Fibroblast of lung (primary cell): ENCODE measurements at regions not wholly inside any gene's neighbourhood (a gene's known extent, or its start where the extent isn't known, plus 50 kb on each side); places are given as distances from the start of the nearest gene placed in this dataset.

Experiments
- DNase-seq, 2 donors: peaks; one replicate each; pipeline versions ENCODE4 v3.0.0 to v3.0.0-alpha.2; 2010; ENCODE audit warnings: low read depth in 2 of 2
- H2AFZ ChIP-seq: 2 replicates; pipeline ENCODE4 v1.5.1; 2012; ENCODE audit warnings: low read length, control low read depth, inconsistent platforms
- H3K27ac ChIP-seq: 2 replicates; pipeline ENCODE4 v1.5.1; 2011; ENCODE audit warnings: low read length, control low read depth; ENCODE audit not compliant: insufficient read depth
- H3K27me3 ChIP-seq: 2 replicates; pipeline ENCODE4 v1.5.1; 2011; ENCODE audit warnings: mild to moderate bottlenecking, low read length; ENCODE audit not compliant: control insufficient read depth, insufficient read depth
- H3K36me3 ChIP-seq: 2 replicates; pipeline ENCODE4 v1.5.1; 2011; ENCODE audit warnings: low read length; ENCODE audit not compliant: control insufficient read depth, insufficient read depth
- H3K4me1 ChIP-seq: 2 replicates; pipeline ENCODE4 v1.5.1; 2011; ENCODE audit warnings: low read length; ENCODE audit not compliant: control insufficient read depth, insufficient read depth; ENCODE audit errors: extremely low read depth
- H3K4me2 ChIP-seq: 2 replicates; pipeline ENCODE4 v1.5.1; 2011; ENCODE audit warnings: low read length, control low read depth; ENCODE audit not compliant: insufficient read depth; ENCODE audit errors: extremely low read depth
- H3K4me3 ChIP-seq, 4 experiments: fragments of 200-600 bp in 1 of 4; sonication (generic) in 1 of 4; replicated peaks in 1 of 4; 2 replicates each; pipeline ENCODE4 v1.5.1; 2011 to 2016; ENCODE audit warnings: low read length in 4 of 4, low read depth in 3 of 4, mild to moderate bottlenecking in 3 of 4, control low read depth in 2 of 4, inconsistent platforms in 1 of 4, mixed read lengths in 1 of 4; ENCODE audit not compliant: insufficient read depth in 1 of 4; ENCODE audit errors: control extremely low read depth in 1 of 4
- H3K79me2 ChIP-seq: 2 replicates; pipeline ENCODE4 v1.5.1; 2012; ENCODE audit warnings: mild to moderate bottlenecking, low read length, inconsistent platforms; ENCODE audit not compliant: control insufficient read depth, insufficient read depth
- H3K9ac ChIP-seq: 2 replicates; pipeline ENCODE4 v1.5.1; 2011; ENCODE audit warnings: mild to moderate bottlenecking, low read length, control low read depth; ENCODE audit not compliant: insufficient read depth
- H3K9me3 ChIP-seq: 2 replicates; pipeline ENCODE4 v1.5.1; 2012; ENCODE audit warnings: low read depth, low read length; ENCODE audit not compliant: control insufficient read depth, insufficient read depth
- H4K20me1 ChIP-seq: 2 replicates; pipeline ENCODE4 v1.5.1; 2011; ENCODE audit warnings: low read length; ENCODE audit not compliant: control insufficient read depth, insufficient read depth; ENCODE audit errors: extremely low read depth
- CTCF ChIP-seq, 2 donors: IDR thresholded peaks in 1 of 2; conservative IDR thresholded peaks in 1 of 2; 1 replicate in 1 of 2; 2 replicates in 1 of 2; pipeline ENCODE4 v1.5.1; 2011 to 2012; ENCODE audit warnings: low read length in 2 of 2, control low read depth in 1 of 2, inconsistent platforms in 1 of 2, low read depth in 1 of 2, mild to moderate bottlenecking in 1 of 2
- EZH2 ChIP-seq: IDR thresholded peaks from 2 replicates; pipeline ENCODE4 v1.5.1; 2012; ENCODE audit warnings: low read length, control low read depth, mild to moderate bottlenecking; ENCODE audit errors: missing control alignments

DNA sequence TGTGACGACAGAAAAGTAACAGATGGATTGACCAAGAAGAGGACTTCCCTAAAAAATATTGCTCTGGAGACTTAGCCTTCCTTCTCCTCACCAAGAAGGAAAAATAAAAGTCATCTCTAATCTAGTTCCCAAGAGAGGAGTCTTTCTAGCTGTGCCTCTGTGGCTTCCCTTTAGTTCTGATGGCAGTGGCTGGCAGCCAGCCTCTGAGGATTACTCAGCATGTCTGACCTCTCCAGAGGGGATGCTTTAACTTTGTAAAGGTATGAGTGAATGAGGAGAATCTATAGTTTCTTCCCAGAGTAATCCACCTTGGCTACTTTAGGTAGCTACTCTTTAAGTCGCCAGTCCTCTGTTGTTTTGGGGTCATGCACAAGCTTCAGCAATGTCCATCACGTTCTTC lies 163.9 kb upstream of the KIT start:
- H3K4me3 ChIP-seq = no peak overlapping the region
- H4K20me1 ChIP-seq = no peaks in the 10 kb centered on the region
- H2AFZ ChIP-seq = no peak overlapping the region
- no peaks in the 10 kb centered on the region for H3K36me3 ChIP-seq
- H3K4me1 ChIP-seq = peaks cover 3% of the 10 kb centered on the region
- H3K4me2 ChIP-seq = no peak overlapping the region
- H3K27me3 ChIP-seq = no peaks in the 10 kb centered on the region
- H3K27ac ChIP-seq = no peak overlapping the region
- no peak for DNase-seq
- no peaks in the 10 kb centered on the region for H3K9me3 ChIP-seq
- H3K79me2 ChIP-seq = no peaks in the 10 kb centered on the region
- no peak overlapping the region for H3K9ac ChIP-seq
- TF ChIP-seq EZH2 (no peak), CTCF (conservative IDR thresholded peaks at IDR 0.05 in 1 of 2, IDR thresholded peaks at IDR 0.05 in 1 of 2; ENCODE audit: low read depth in 1 of 2, low read length in 2 of 2) (no peak)

DNA sequence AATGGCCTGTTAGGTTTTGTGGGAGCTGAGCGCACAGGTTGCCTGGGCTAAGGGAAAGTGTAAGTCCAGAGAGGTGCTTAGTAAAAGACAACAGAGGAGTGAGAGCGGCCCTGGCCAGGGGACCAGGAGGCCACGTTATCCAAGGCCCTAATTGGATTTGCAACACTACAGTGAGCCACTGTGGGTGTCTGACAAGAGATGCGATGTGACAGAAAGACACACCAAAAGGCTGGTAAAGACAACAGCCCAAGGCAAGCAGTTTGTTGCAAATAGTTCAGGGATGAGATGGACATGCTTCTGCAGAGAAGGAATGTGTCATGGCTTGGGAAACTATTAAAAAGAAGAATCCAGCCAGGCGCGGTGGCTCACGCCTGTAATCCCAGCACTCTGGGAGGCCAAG lies 162.7 kb upstream of the KIT start:
- peaks cover 6% of the 10 kb centered on the region for H3K4me1 ChIP-seq
- no peaks in the 10 kb centered on the region for H3K9me3 ChIP-seq
- H4K20me1 ChIP-seq = no peaks in the 10 kb centered on the region
- no peaks in the 10 kb centered on the region for H3K36me3 ChIP-seq
- no peak overlapping the region for H3K4me3 ChIP-seq
- no peak overlapping the region for H3K9ac ChIP-seq
- no peaks in the 10 kb centered on the region for H3K27me3 ChIP-seq
- H3K27ac ChIP-seq = no peak overlapping the region
- DNase-seq = peak in 1 of 2 donors; percentile 12
- no peaks in the 10 kb centered on the region for H3K79me2 ChIP-seq
- no peak overlapping the region for H2AFZ ChIP-seq
- no peak overlapping the region for H3K4me2 ChIP-seq
- TF ChIP-seq EZH2 = no peak

GRCh38 chr4:54495641-54496040 lies 162.1 kb upstream of the KIT start:
- Histone ChIP-seq H3K4me2 (no peak overlapping the region), H3K4me1 (peaks cover 6% of the 10 kb centered on the region), H4K20me1 (no peaks in the 10 kb centered on the region), H3K9ac (no peak overlapping the region), H3K4me3 (no peak overlapping the region), H2AFZ (no peak overlapping the region), H3K9me3 (no peaks in the 10 kb centered on the region), H3K36me3 (no peaks in the 10 kb centered on the region), H3K79me2 (no peaks in the 10 kb centered on the region), H3K27me3 (no peaks in the 10 kb centered on the region), H3K27ac (no peak overlapping the region)
- no peak for TF ChIP-seq EZH2
- DNase-seq = no peak

DNA sequence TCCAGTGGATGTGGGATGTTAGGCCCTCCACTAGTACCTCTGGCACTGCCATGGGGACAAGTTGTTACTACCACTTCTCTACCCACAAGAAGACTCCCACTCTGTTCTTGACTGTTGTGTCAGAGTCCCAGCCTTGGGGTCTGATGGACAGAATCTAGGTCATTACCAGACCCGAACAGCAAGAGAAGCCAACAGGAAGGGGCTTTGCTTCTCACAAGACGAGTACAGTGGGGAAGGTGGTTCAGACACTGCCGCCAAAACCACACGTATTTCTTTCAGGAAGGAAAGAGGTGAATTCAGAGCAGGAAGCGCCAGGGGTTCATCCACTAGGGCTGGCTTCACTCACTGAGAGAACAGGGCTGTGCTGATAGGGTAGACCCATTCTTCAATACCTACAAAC lies 161.3 kb upstream of the KIT start:
- DNase-seq = no peak
- H3K4me2 ChIP-seq = no peak overlapping the region

More for the DNA sequence above, 161.3 kb upstream of the KIT start:
- H3K4me3 ChIP-seq = no peak overlapping the region
- H3K27ac ChIP-seq = no peak overlapping the region
- H4K20me1 ChIP-seq = no peaks in the 10 kb centered on the region
- no peaks in the 10 kb centered on the region for H3K9me3 ChIP-seq
- no peak overlapping the region for H2AFZ ChIP-seq
- no peaks in the 10 kb centered on the region for H3K36me3 ChIP-seq
- H3K4me1 ChIP-seq = peaks cover 6% of the 10 kb centered on the region
- H3K9ac ChIP-seq = no peak overlapping the region
- H3K79me2 ChIP-seq = no peaks in the 10 kb centered on the region
- TF ChIP-seq EZH2 (no peak), CTCF (conservative IDR thresholded peaks at IDR 0.05 in 1 of 2, IDR thresholded peaks at IDR 0.05 in 1 of 2; ENCODE audit: low read depth in 1 of 2, low read length in 2 of 2) (no peak)
- no peaks in the 10 kb centered on the region for H3K27me3 ChIP-seq
